ENCODE measurements at regions not wholly inside any gene's neighbourhood (a gene's known extent, or its start where the extent isn't known, plus 50 kb on each side); places are given as distances from the start of the nearest gene placed in this dataset.

DNA sequence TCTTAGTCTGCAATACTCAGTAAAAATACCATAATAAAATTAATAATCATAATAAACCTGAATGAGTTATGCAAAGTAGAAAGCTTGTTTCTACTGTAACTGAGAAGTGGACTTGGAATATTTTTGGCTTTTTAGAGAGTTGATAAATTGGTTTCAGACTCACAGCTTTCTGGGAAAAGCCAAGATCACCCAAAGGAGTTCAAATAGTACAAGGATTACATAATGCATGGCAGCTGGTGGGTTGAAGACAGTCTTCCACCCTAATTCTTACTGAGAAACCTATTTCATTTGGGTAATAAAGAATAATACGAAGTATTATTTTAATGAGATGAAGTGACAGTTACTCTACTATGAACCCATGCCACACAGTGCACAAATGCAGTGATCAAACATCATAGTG is 139.4 kb upstream of the KLF12 start:
- H3K27me3 Mint-ChIP-seq (ENCODE audit: insufficient read depth, low read depth) = no peaks in the 10 kb centered on the region
- Histone ChIP-seq H3K36me3 (no peaks in the 10 kb centered on the region), H4K20me1 (ENCODE audit: low read depth) (no peaks in the 10 kb centered on the region), H3K27me3 (no peaks in the 10 kb centered on the region), H3K4me3 (no peak overlapping the region), H2AFZ (replicated peaks) (no peak overlapping the region), H3K4me2 (no peak overlapping the region), H3K9ac (no peak overlapping the region), H3K9me3 (ENCODE audit: low read depth) (no peaks in the 10 kb centered on the region), H3K4me1 (no peaks in the 10 kb centered on the region), H3K79me2 (ENCODE audit: low read depth) (no peaks in the 10 kb centered on the region), H3F3A (ENCODE audit: low read depth) (no peaks in the 10 kb centered on the region), H3K27ac (no peak overlapping the region)
- no peak overlapping the region for H3K27ac Mint-ChIP-seq
- H3K9me3 Mint-ChIP-seq = peaks cover 12% of the 10 kb centered on the region
- no peaks in the 10 kb centered on the region for H3K36me3 Mint-ChIP-seq
- no peak for DNase-seq (ENCODE audit: low spot score)
- no peak overlapping the region for H3K4me3 Mint-ChIP-seq
- no peaks in the 10 kb centered on the region for H3K4me1 Mint-ChIP-seq
- TF ChIP-seq EZH2 (IDR thresholded peaks at IDR 0.05) = no peak
- no peak for TF ChIP-seq EZH2phosphoT487 (IDR thresholded peaks at IDR 0.05)
- TF ChIP-seq, protein P1, sequence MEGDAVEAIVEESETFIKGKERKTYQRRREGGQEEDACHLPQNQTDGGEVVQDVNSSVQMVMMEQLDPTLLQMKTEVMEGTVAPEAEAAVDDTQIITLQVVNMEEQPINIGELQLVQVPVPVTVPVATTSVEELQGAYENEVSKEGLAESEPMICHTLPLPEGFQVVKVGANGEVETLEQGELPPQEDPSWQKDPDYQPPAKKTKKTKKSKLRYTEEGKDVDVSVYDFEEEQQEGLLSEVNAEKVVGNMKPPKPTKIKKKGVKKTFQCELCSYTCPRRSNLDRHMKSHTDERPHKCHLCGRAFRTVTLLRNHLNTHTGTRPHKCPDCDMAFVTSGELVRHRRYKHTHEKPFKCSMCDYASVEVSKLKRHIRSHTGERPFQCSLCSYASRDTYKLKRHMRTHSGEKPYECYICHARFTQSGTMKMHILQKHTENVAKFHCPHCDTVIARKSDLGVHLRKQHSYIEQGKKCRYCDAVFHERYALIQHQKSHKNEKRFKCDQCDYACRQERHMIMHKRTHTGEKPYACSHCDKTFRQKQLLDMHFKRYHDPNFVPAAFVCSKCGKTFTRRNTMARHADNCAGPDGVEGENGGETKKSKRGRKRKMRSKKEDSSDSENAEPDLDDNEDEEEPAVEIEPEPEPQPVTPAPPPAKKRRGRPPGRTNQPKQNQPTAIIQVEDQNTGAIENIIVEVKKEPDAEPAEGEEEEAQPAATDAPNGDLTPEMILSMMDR (IDR thresholded peaks at IDR 0.05) = no peak

DNA sequence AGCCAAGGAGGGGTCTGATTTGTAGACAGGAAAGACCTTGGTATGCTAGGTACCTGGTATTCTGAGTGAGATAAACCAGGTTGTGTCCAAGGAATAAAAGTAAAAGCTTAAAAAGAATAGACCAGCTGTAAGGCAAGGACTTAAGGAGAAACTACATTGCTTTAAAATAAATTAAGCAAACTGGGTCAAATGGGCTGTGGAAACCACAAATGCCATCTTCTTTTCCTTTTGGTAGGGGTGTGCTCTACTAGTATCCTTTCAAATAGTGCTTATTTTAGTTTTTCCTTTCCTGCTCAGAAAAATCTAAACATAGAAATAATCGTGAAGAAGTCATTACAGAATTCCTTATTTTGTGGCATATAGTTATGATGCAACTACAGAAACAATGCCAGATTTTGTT is 138.6 kb upstream of the KLF12 start:
- no peak overlapping the region for H3K27ac Mint-ChIP-seq
- Histone ChIP-seq H3K9me3 (ENCODE audit: low read depth) (no peaks in the 10 kb centered on the region), H4K20me1 (ENCODE audit: low read depth) (no peaks in the 10 kb centered on the region), H3K27me3 (no peaks in the 10 kb centered on the region), H3K9ac (no peak overlapping the region), H3K4me2 (no peak overlapping the region), H3K4me3 (no peak overlapping the region), H3F3A (ENCODE audit: low read depth) (no peaks in the 10 kb centered on the region), H3K4me1 (no peaks in the 10 kb centered on the region), H3K27ac (no peak overlapping the region), H2AFZ (replicated peaks) (no peak overlapping the region), H3K79me2 (ENCODE audit: low read depth) (no peaks in the 10 kb centered on the region), H3K36me3 (no peaks in the 10 kb centered on the region)
- no peaks in the 10 kb centered on the region for H3K36me3 Mint-ChIP-seq
- DNase-seq (ENCODE audit: low spot score) = no peak
- no peaks in the 10 kb centered on the region for H3K4me1 Mint-ChIP-seq
- TF ChIP-seq, protein P1 (IDR thresholded peaks at IDR 0.05) = no peak
- TF ChIP-seq EZH2phosphoT487 (IDR thresholded peaks at IDR 0.05) (no peak), EZH2 (IDR thresholded peaks at IDR 0.05) (no peak)
- H3K9me3 Mint-ChIP-seq = peaks cover 12% of the 10 kb centered on the region
- H3K27me3 Mint-ChIP-seq (ENCODE audit: insufficient read depth, low read depth) = no peaks in the 10 kb centered on the region
- H3K4me3 Mint-ChIP-seq = no peak overlapping the region

- no peaks in the 10 kb centered on the region for H4K20me1 ChIP-seq (ENCODE audit: low read depth)
- H3K4me3 ChIP-seq = no peak overlapping the region
- no peaks in the 10 kb centered on the region for H3K4me1 Mint-ChIP-seq
- H3K4me3 Mint-ChIP-seq = no peak overlapping the region
- peaks cover 2% of the 10 kb centered on the region for H3K27me3 Mint-ChIP-seq (ENCODE audit: insufficient read depth, low read depth)
- DNase-seq (ENCODE audit: low spot score) = no peak
- no peak overlapping the region for H3K4me2 ChIP-seq
- no peak overlapping the region for H2AFZ ChIP-seq (replicated peaks)
- H3K36me3 ChIP-seq = no peaks in the 10 kb centered on the region
- no peak overlapping the region for H3K27ac ChIP-seq
- no peak for TF ChIP-seq EZH2 (IDR thresholded peaks at IDR 0.05)
- TF ChIP-seq, protein P1 (IDR thresholded peaks at IDR 0.05) = no peak
- TF ChIP-seq EZH2phosphoT487 (IDR thresholded peaks at IDR 0.05) = no peak
- no peaks in the 10 kb centered on the region for H3K79me2 ChIP-seq (ENCODE audit: low read depth)
- peaks cover 13% of the 10 kb centered on the region for H3K9me3 Mint-ChIP-seq
- H3K27me3 ChIP-seq = no peaks in the 10 kb centered on the region
- H3K4me1 ChIP-seq = no peaks in the 10 kb centered on the region
- H3K36me3 Mint-ChIP-seq = no peaks in the 10 kb centered on the region
- H3K9ac ChIP-seq = no peak overlapping the region
- no peaks in the 10 kb centered on the region for H3F3A ChIP-seq (ENCODE audit: low read depth)
- H3K9me3 ChIP-seq (ENCODE audit: low read depth) = no peaks in the 10 kb centered on the region
- H3K27ac Mint-ChIP-seq = no peak overlapping the region
Observed at GRCh38 chr13:74270018-74270417, 135.8 kb upstream of the KLF12 start.

Data from neural progenitor cell (in vitro differentiated cells).